NCI-H2196 treated with DMSO at 0.1 percent for 48 hours (cell line): ENCODE measurements at regions not wholly inside any gene's neighbourhood (a gene's known extent, or its start where the extent isn't known, plus 50 kb on each side); places are given as distances from the start of the nearest gene placed in this dataset.

Experiments used
- DNase-seq: peaks from one replicate; lab custom pipeline; 2025; ENCODE audit not compliant: unreplicated experiment; lab: John Stamatoyannopoulos, UW

GRCh38 chr2:30046979-30047378 is 99.8 kb upstream of the YPEL5 start:
- no peak for DNase-seq

- DNase-seq: no peak
Measured at GRCh38 chr2:30048636-30049175, 98.1 kb upstream of the YPEL5 start.

GRCh38 chr2:30055548-30055947 is 91.3 kb upstream of the YPEL5 start:
- DNase-seq: no peak

DNA sequence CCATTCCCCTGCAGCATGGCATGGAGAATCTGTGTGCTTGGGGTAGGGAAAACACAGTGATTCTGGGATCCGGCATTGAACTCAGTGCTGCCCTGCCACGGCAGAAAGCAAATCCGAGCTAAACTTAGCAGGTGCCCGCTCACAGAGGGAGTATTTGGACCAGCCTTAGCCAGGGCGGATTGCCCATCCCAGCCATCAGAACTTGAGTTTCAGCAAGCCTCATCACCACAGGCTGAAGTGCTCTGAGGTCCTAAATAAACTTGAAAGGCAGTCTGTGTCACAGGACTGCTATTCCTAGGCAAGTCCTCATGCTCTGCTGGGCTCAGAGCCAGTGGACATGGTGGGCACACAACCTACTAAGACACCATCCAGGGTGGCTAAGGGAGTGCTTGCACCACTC is 86.2 kb upstream of the YPEL5 start:
- no peak for DNase-seq

- DNase-seq: no peak
Measured at GRCh38 chr2:30068067-30068466, 78.7 kb upstream of the YPEL5 start.

GRCh38 chr2:30072250-30072842 is 74.5 kb upstream of the YPEL5 start:
- peak; percentile 14 for DNase-seq

GRCh38 chr2:30073523-30073922 is 73.3 kb upstream of the YPEL5 start:
- no peak for DNase-seq

GRCh38 chr2:30074023-30074422 is 72.8 kb upstream of the YPEL5 start:
- DNase-seq: no peak

- no peak for DNase-seq
Measured at GRCh38 chr2:30078521-30078920, 68.3 kb upstream of the YPEL5 start.

- no peak for DNase-seq
Measured at GRCh38 chr2:30084915-30085314, 61.9 kb upstream of the YPEL5 start.

- DNase-seq: no peak
Measured at GRCh38 chr2:30089171-30089570, 57.6 kb upstream of the YPEL5 start.

- DNase-seq: no peak
Measured at GRCh38 chr2:30095402-30095801, 51.4 kb upstream of the YPEL5 start.

DNA sequence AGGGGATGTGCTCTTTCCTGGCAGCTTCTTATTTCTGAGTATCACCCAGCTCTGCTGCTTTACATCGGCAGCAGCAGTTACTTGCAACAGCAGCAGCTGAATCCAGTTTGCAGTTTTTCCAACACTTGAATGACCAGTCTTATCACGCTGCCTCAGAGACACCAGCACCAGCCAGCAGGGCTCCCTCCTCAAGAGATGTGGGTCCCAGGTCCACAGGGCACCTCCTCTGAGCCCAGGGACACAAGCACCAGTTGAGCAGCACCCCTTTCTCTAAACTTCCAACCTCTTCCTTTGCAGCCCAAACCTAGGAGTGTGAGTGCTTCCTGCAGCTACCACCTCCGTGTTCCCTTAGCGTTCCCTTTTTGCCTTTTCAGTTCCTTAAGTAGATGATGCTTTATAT is 50.4 kb upstream of the YPEL5 start:
- DNase-seq: no peak
